ENCODE measurements at regions not wholly inside any gene's neighbourhood (a gene's known extent, or its start where the extent isn't known, plus 50 kb on each side); places are given as distances from the start of the nearest gene placed in this dataset.

- H3K9me3 ChIP-seq (ENCODE audit: low read depth): no peaks in the 10 kb centered on the region
- no peak overlapping the region for H3K4me3 ChIP-seq
- no peaks in the 10 kb centered on the region for H3K9me2 ChIP-seq (replicated peaks; ENCODE audit: insufficient read depth)
- H2AFZ ChIP-seq: no peak overlapping the region
- H3K27me3 ChIP-seq: no peaks in the 10 kb centered on the region
- no peak overlapping the region for H3K4me2 ChIP-seq
- no peak overlapping the region for H3K27ac ChIP-seq
- TF ChIP-seq EZH2 (IDR thresholded peaks at IDR 0.05; ENCODE audit: borderline replicate concordance) (no peak), EZH2phosphoT487 (IDR thresholded peaks at IDR 0.05; ENCODE audit: low read depth, severe bottlenecking, unreplicated experiment) (no peak), CTCF (IDR thresholded peaks at IDR 0.05; ENCODE audit: poor library complexity) (no peak)
- H3K36me3 ChIP-seq (replicated peaks; ENCODE audit: insufficient read depth, low read depth): no peaks in the 10 kb centered on the region
- no peak for DNase-seq (ENCODE audit: low spot score)
- no peaks in the 10 kb centered on the region for H3K4me1 ChIP-seq (ENCODE audit: insufficient read depth)
- no peaks in the 10 kb centered on the region for H3K79me2 ChIP-seq
- H4K20me1 ChIP-seq (ENCODE audit: insufficient read depth, poor library complexity, severe bottlenecking): no peaks in the 10 kb centered on the region
Measured at GRCh38 chr13:40302351-40302750, 364.1 kb downstream of the FOXO1 start.

- 85% methylated on average over 3 of the region's 3 CpGs for WGBS (ENCODE audit: low lambda C conversion rate, missing lambda C conversion rate)
- H3K27me3 ChIP-seq: no peaks in the 10 kb centered on the region
- no peak overlapping the region for H2AFZ ChIP-seq
- H3K79me2 ChIP-seq: no peaks in the 10 kb centered on the region
- DNase-seq (ENCODE audit: low spot score): no peak
- no peaks in the 10 kb centered on the region for H3K9me3 ChIP-seq (ENCODE audit: low read depth)
- no peaks in the 10 kb centered on the region for H3K4me1 ChIP-seq (ENCODE audit: insufficient read depth)
- no peaks in the 10 kb centered on the region for H3K9me2 ChIP-seq (replicated peaks; ENCODE audit: insufficient read depth)
- no peak overlapping the region for H3K27ac ChIP-seq
- H3K4me3 ChIP-seq: no peak overlapping the region
- TF ChIP-seq CTCF (IDR thresholded peaks at IDR 0.05; ENCODE audit: poor library complexity) (no peak), EZH2 (IDR thresholded peaks at IDR 0.05; ENCODE audit: borderline replicate concordance) (no peak), EZH2phosphoT487 (IDR thresholded peaks at IDR 0.05; ENCODE audit: low read depth, severe bottlenecking, unreplicated experiment) (no peak)
- H4K20me1 ChIP-seq (ENCODE audit: insufficient read depth, poor library complexity, severe bottlenecking): no peaks in the 10 kb centered on the region
- H3K4me2 ChIP-seq: no peak overlapping the region
- H3K36me3 ChIP-seq (replicated peaks; ENCODE audit: insufficient read depth, low read depth): no peaks in the 10 kb centered on the region
Measured at GRCh38 chr13:40304391-40304790, 362.1 kb downstream of the FOXO1 start.

- H3K9me2 ChIP-seq (replicated peaks; ENCODE audit: insufficient read depth): no peaks in the 10 kb centered on the region
- no peak overlapping the region for H3K27ac ChIP-seq
- no peaks in the 10 kb centered on the region for H3K79me2 ChIP-seq
- TF ChIP-seq EZH2phosphoT487 (IDR thresholded peaks at IDR 0.05; ENCODE audit: low read depth, severe bottlenecking, unreplicated experiment) (no peak), CTCF (IDR thresholded peaks at IDR 0.05; ENCODE audit: poor library complexity) (no peak), EZH2 (IDR thresholded peaks at IDR 0.05; ENCODE audit: borderline replicate concordance) (no peak)
- no peaks in the 10 kb centered on the region for H3K27me3 ChIP-seq
- H3K4me1 ChIP-seq (ENCODE audit: insufficient read depth): no peaks in the 10 kb centered on the region
- H3K9me3 ChIP-seq (ENCODE audit: low read depth): no peaks in the 10 kb centered on the region
- WGBS (ENCODE audit: low lambda C conversion rate, missing lambda C conversion rate): 100% methylated on average over 2 of the region's 2 CpGs
- H2AFZ ChIP-seq: no peak overlapping the region
- no peaks in the 10 kb centered on the region for H4K20me1 ChIP-seq (ENCODE audit: insufficient read depth, poor library complexity, severe bottlenecking)
- no peaks in the 10 kb centered on the region for H3K36me3 ChIP-seq (replicated peaks; ENCODE audit: insufficient read depth, low read depth)
- no peak overlapping the region for H3K4me3 ChIP-seq
- no peak overlapping the region for H3K4me2 ChIP-seq
- no peak for DNase-seq (ENCODE audit: low spot score)
Measured at GRCh38 chr13:40306817-40307216, 359.6 kb downstream of the FOXO1 start.

GRCh38 chr13:40309881-40310280 is 356.6 kb downstream of the FOXO1 start:
- no peaks in the 10 kb centered on the region for H4K20me1 ChIP-seq (ENCODE audit: insufficient read depth, poor library complexity, severe bottlenecking)
- H3K4me2 ChIP-seq: no peak overlapping the region
- no peak for DNase-seq (ENCODE audit: low spot score)
- H3K36me3 ChIP-seq (replicated peaks; ENCODE audit: insufficient read depth, low read depth): no peaks in the 10 kb centered on the region
- H3K4me1 ChIP-seq (ENCODE audit: insufficient read depth): no peaks in the 10 kb centered on the region
- H3K9me3 ChIP-seq (ENCODE audit: low read depth): no peaks in the 10 kb centered on the region
- H3K79me2 ChIP-seq: no peaks in the 10 kb centered on the region
- no peaks in the 10 kb centered on the region for H3K27me3 ChIP-seq
- 50% methylated on average over 3 of the region's 3 CpGs for WGBS (ENCODE audit: low lambda C conversion rate, missing lambda C conversion rate)
- H2AFZ ChIP-seq: no peak overlapping the region
- no peak overlapping the region for H3K4me3 ChIP-seq
- H3K27ac ChIP-seq: no peak overlapping the region
- H3K9me2 ChIP-seq (replicated peaks; ENCODE audit: insufficient read depth): no peaks in the 10 kb centered on the region
- no peak for TF ChIP-seq EZH2 (IDR thresholded peaks at IDR 0.05; ENCODE audit: borderline replicate concordance)
- no peak for TF ChIP-seq CTCF (IDR thresholded peaks at IDR 0.05; ENCODE audit: poor library complexity)
- no peak for TF ChIP-seq EZH2phosphoT487 (IDR thresholded peaks at IDR 0.05; ENCODE audit: low read depth, severe bottlenecking, unreplicated experiment)
